OCI-LY3 (cell line): ENCODE measurements at regions not wholly inside any gene's neighbourhood (a gene's known extent, or its start where the extent isn't known, plus 50 kb on each side); places are given as distances from the start of the nearest gene placed in this dataset.

Source experiments
- H2AFZ ChIP-seq: fragments of 200-600, 300-600 bp; shearing (Covaris generic); 2 replicates; pipeline ENCODE4 v1.6.0; 2014; ENCODE audit warnings: antibody characterized with exemption, low read depth, low read length
- H3K27ac ChIP-seq: fragments of 200-600, 300-600 bp; sonication (generic); 2 replicates; pipeline ENCODE4 v1.5.1; 2014; ENCODE audit warnings: mild to moderate bottlenecking, low read length, moderate library complexity, mixed read lengths
- H3K27me3 ChIP-seq: fragments of 200-600, 300-600 bp; sonication (generic); 2 replicates; pipeline ENCODE4 v1.6.1; 2014; ENCODE audit warnings: low read depth, low read length, mixed read lengths
- H3K36me3 ChIP-seq: fragments of 200-600, 300-600 bp; sonication (generic); replicated peaks from 2 replicates; pipeline ENCODE3; 2014; ENCODE audit warnings: low read depth, low read length, mixed read lengths
- H3K4me1 ChIP-seq: fragments of 300-600, 200-600 bp; sonication (generic); 2 replicates; pipeline ENCODE4 v1.6.1; 2014; ENCODE audit warnings: low read length, mixed read lengths
- H3K4me2 ChIP-seq: fragments of 200-600, 300-600 bp; sonication (generic); 2 replicates; pipeline ENCODE4 v1.6.1; 2014; ENCODE audit warnings: low read length, mixed read lengths
- H3K4me3 ChIP-seq: fragments of 300-600, 200-600 bp; sonication (generic); 2 replicates; pipeline ENCODE4 v1.5.1; 2014; ENCODE audit warnings: antibody characterized with exemption, mild to moderate bottlenecking, low read length, moderate library complexity
- H3K79me2 ChIP-seq: fragments of 300-600, 200-600 bp; shearing (Covaris generic); 2 replicates; pipeline ENCODE4 v1.6.1; 2014; ENCODE audit warnings: mild to moderate bottlenecking, low read length, mixed read lengths
- H3K9ac ChIP-seq: fragments of 300-600, 200-600 bp; shearing (Covaris generic); 2 replicates; pipeline ENCODE4 v1.6.0; 2014; ENCODE audit warnings: mild to moderate bottlenecking, low read length, moderate library complexity
- H3K9me3 ChIP-seq: fragments of 200-600, 300-600 bp; shearing (Covaris generic); 2 replicates; pipeline ENCODE4 v1.6.1; 2014; ENCODE audit warnings: low read length, mixed read lengths; ENCODE audit not compliant: insufficient read depth
- H4K20me1 ChIP-seq: fragments of 200-600, 300-600 bp; sonication (generic); 2 replicates; pipeline ENCODE4 v1.6.1; 2016; ENCODE audit warnings: low read length, mixed read lengths; ENCODE audit not compliant: insufficient read depth
- EZH2phosphoT487 ChIP-seq: fragments of 200-600 bp; shearing (Covaris generic); IDR thresholded peaks from 2 replicates; pipeline ENCODE4 v1.6.1; 2018; ENCODE audit warnings: antibody characterized with exemption, mixed run types, low read depth
- TF ChIP-seq, protein P1 (sequence below): fragments of 200-600, 300-600 bp; sonication (generic); IDR thresholded peaks from 2 replicates; pipeline ENCODE4 v1.5.1; 2014; ENCODE audit warnings: antibody characterized with exemption, low read length, low read depth

DNA sequence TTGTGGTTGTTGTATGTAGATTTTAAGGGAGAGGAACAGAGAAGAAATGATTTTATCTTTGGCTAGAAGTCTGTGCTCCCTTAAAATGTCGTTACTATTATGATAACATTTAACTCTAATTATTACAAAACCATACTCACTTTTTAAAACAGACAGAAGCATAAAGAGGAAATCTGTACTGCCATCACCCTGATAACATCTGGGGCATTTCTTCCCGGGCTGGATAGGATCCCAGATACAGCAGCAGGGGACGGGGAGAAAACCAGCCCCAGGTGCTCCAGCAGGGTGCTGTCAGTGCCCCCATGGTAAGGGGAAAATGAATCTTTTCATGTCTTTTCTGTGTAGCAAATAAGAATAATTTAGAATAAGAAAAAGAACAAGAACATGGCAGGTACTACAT lies 139.4 kb upstream of the IRX6 start:
- no peak overlapping the region for H3K27ac ChIP-seq
- no peak overlapping the region for H2AFZ ChIP-seq
- H3K4me2 ChIP-seq, result no peak overlapping the region
- TF ChIP-seq, protein P1, sequence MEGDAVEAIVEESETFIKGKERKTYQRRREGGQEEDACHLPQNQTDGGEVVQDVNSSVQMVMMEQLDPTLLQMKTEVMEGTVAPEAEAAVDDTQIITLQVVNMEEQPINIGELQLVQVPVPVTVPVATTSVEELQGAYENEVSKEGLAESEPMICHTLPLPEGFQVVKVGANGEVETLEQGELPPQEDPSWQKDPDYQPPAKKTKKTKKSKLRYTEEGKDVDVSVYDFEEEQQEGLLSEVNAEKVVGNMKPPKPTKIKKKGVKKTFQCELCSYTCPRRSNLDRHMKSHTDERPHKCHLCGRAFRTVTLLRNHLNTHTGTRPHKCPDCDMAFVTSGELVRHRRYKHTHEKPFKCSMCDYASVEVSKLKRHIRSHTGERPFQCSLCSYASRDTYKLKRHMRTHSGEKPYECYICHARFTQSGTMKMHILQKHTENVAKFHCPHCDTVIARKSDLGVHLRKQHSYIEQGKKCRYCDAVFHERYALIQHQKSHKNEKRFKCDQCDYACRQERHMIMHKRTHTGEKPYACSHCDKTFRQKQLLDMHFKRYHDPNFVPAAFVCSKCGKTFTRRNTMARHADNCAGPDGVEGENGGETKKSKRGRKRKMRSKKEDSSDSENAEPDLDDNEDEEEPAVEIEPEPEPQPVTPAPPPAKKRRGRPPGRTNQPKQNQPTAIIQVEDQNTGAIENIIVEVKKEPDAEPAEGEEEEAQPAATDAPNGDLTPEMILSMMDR, result no peak
- TF ChIP-seq EZH2phosphoT487, result no peak
- no peaks in the 10 kb centered on the region for H3K27me3 ChIP-seq
- no peak overlapping the region for H3K9ac ChIP-seq
- H3K4me1 ChIP-seq, result no peaks in the 10 kb centered on the region
- H3K4me3 ChIP-seq, result no peak overlapping the region
- no peaks in the 10 kb centered on the region for H3K36me3 ChIP-seq
- H3K79me2 ChIP-seq, result no peaks in the 10 kb centered on the region
- H4K20me1 ChIP-seq, result no peaks in the 10 kb centered on the region
- no peaks in the 10 kb centered on the region for H3K9me3 ChIP-seq

DNA sequence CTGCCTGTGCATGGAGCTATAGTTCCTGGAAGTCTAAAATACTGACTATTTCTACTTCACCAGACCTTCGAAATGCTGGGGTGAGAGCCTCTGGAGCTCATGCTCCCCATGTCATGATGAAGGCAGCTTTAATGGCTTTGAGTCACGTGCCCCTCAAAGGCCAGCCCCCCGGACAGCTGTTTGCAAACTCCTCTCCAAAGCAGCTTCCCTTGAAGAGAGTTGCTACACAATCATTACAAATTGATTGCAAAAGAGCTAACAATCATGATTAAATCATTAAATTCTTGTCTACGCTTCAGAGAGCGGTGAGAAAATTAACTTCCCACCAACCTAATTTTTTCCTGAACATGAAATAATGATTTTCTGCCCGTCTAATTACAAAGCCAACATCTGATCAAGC lies 134.8 kb upstream of the IRX6 start:
- Histone ChIP-seq H4K20me1 (no peaks in the 10 kb centered on the region), H3K4me3 (no peak overlapping the region), H3K4me1 (no peaks in the 10 kb centered on the region), H3K4me2 (no peak overlapping the region), H3K79me2 (no peaks in the 10 kb centered on the region), H3K27ac (no peak overlapping the region), H2AFZ (no peak overlapping the region), H3K9me3 (no peaks in the 10 kb centered on the region), H3K36me3 (no peaks in the 10 kb centered on the region), H3K27me3 (no peaks in the 10 kb centered on the region), H3K9ac (no peak overlapping the region)
- TF ChIP-seq EZH2phosphoT487, result no peak
- TF ChIP-seq, protein P1, result no peak

DNA sequence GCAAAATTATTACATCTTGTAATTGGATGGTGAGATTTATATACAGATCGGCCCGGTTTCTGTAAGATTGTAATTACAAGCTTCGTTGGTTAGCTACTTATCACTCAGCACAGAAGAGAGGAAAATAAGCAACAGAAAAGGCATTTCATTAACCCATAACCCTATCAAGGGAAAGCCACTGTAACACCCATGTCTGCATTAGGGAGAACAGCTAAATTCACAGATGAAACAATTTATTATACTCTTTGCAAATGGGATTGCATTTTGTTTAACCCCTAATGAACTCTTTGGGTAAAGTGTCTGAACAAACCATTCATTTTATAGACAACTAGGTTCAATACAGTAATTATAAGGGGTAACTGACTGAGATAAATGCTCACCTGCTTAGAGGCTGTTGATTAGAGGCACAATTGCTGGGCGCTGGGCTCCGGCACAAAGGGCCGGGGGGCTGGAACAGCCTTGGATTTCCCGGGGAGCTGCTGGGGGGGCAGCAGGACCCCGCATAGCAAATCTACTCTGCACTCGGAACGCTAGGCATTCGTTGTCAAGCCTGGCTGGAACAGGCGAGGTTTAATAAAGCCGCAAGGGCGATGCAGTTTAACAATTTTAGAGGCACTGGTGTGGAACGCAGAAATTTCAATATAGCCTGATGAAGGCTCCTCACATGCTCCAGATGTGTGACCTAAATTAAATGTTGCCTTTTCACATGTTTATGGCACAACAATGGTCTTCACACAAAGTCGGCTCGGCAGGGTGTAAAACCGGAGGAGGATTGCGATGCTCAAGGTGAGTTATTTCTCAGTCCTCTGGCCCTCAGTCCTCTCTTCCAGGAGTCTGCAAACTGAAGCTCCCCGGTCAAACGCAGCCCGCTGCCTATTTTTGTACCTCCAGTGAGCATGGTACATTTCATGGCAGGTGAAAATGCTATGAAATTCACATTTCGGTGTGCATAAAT lies 134.0 kb upstream of the IRX6 start:
- H4K20me1 ChIP-seq, result no peaks in the 10 kb centered on the region
- H3K4me3 ChIP-seq, result no peak overlapping the region
- H3K79me2 ChIP-seq, result no peaks in the 10 kb centered on the region
- TF ChIP-seq, protein P1, result no peak
- TF ChIP-seq EZH2phosphoT487, result no peak
- no peaks in the 10 kb centered on the region for H3K4me1 ChIP-seq
- no peaks in the 10 kb centered on the region for H3K36me3 ChIP-seq
- no peak overlapping the region for H3K9ac ChIP-seq
- no peak overlapping the region for H2AFZ ChIP-seq
- H3K27ac ChIP-seq, result no peak overlapping the region
- no peaks in the 10 kb centered on the region for H3K27me3 ChIP-seq
- H3K9me3 ChIP-seq, result no peaks in the 10 kb centered on the region
- no peak overlapping the region for H3K4me2 ChIP-seq

DNA sequence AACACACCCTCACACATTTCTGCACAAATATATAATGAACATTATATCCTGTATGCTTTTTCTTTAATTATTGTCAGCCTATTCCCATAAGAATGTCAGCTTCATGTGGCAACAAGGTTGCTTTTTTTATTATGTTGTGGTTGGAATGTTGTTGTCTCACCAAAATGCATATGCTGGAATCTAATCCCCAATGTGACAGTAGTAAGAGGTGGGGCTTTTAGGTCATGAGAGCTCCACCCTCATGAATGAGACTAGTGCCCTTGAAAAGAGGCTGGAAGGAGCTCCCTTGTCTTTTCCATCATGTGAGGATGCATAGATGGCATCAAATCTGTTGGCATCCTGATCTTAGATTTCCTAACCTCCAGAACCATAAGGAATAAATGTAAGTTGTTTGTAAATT lies 131.3 kb upstream of the IRX6 start:
- H3K36me3 ChIP-seq, result no peaks in the 10 kb centered on the region
- H3K27me3 ChIP-seq, result no peaks in the 10 kb centered on the region
- no peak for TF ChIP-seq EZH2phosphoT487
- TF ChIP-seq, protein P1, result no peak
- H3K4me2 ChIP-seq, result no peak overlapping the region
- H3K4me3 ChIP-seq, result no peak overlapping the region
- no peaks in the 10 kb centered on the region for H3K9me3 ChIP-seq
- no peak overlapping the region for H2AFZ ChIP-seq
- H3K27ac ChIP-seq, result no peak overlapping the region
- H3K9ac ChIP-seq, result no peak overlapping the region
- H3K79me2 ChIP-seq, result no peaks in the 10 kb centered on the region
- H3K4me1 ChIP-seq, result no peaks in the 10 kb centered on the region
- no peaks in the 10 kb centered on the region for H4K20me1 ChIP-seq
